ENCODE measurements at regions not wholly inside any gene's neighbourhood (a gene's known extent, or its start where the extent isn't known, plus 50 kb on each side); places are given as distances from the start of the nearest gene placed in this dataset.
"Not testable (repeated sequence)": the region's sequence is repeated elsewhere in the genome, so short reads cannot be mapped to it uniquely, and the experiment has no call there.

DNA sequence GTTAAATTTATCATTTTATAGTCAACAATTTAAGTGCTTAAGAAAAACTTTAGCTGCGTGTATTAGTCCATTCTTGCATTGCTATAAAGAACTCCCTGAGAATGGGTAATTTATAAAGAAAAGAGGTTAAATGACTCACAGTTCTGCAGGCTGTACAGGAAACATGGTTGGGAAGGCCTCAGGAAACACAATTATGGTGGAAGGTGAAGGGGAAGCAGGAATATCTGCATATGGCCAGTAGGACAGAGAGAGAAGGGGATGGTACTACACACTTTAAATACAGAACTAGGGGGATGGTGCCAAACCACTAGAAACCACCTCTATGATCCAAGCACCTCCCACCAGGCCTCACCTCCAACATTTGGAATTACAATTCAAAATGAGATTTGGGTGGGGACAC is 295.5 kb upstream of the PLGLB1 start:
- DNase-seq, result not testable (repeated sequence)

DNA sequence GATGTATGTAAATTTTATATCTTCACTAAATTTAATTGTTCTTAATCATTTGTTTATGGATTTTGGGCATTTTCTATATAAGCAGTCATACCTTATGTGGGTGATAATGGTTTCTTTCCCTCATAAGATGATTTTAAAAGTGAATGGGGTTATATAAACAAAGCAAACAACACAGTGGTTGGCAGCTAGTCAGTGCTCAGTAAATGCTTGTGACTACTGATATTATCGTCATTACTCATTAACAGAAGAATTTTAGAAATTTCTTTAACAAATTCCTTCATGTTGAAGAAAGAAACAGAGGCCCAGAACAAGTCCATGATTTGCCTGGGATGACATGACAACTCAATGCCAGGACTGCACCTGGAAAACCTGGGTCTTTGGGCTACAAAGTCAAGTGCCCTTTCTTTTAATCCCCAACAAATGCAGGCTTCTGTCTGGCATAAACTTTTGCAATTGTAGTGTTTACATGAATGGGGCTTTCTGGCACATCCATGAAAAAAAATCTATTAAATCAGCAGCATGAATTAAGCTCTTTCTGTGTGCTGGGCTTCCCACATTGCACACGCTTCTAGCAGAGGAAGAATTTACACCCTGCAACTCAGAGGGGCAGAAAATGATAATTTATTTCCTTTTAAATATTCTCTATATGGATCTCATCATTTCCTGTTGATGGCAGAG is 297.3 kb upstream of the PLGLB1 start:
- DNase-seq, result peak; percentile 83

DNA sequence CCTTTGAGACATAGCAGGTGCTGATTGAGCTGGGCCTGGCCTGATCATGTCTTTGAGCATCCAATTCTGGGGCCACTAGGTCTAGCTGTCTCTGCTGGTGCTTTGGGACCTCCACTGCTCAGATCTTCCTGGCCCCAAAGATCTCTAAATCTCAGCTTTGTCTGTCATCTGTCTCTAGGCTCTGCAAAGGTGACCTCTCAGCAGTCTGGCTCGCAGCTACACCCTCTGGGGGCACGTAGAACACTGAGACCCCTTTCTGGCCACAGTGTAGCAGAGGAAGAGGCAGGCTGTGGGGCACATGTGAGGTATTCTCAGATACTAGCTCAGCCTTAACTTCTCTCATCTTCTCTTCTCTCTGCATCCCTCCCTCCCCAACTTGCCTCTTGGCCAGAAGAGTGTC is 298.1 kb upstream of the PLGLB1 start:
- DNase-seq, result not testable (repeated sequence)

DNA sequence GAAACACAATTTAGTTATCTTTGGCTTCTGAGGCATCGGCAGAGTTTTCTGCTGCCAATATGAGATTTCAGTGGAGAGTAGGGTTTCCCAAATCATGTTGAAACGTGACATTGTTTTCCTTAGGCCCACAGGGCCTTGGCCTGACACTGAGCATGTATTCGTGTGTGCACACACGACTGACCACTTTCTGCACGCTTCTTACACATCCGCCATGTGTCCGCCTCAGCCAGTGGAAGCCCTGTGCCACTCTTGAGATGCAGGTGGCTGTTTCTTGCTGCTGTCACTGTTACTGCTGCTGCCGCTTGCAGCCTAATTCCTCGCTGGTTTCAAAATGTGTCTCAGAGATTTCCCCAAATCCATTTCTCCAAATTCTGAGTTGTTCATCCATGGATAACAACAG is 299.6 kb upstream of the PLGLB1 start:
- DNase-seq, result not testable (repeated sequence)

DNA sequence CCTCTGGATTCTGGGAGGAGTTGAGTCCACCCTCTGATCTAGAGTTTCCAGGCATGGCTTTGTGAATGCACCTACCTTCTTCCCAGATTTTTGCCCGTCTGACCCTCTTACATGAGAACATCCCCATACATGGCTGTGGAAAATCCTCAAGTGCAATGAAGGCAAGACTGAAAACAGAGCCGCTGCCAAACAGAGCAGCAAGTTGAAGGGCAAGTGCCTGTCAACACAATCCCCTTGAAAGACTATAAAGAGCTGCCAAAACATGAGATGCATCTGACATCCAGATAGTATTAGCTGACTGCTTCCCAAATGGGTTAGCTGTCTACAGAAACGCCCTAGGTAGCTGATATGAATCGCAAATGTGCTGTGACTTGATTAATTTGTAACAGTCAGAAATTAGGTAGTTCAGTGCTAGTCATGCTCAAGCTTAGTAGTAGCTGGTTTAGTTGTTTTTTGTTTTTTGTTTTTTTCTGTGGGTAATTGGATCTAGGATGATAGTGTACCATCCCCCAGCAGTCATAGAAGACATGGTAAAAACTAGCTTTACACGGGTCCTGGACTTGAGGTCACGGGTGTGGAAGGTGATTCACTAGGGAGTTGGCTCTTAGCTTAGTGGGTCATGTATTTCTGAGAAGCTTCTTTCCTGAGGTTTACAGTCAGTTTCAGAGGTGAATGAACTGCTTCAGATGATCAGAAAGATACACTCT is 302.8 kb upstream of the PLGLB1 start:
- not testable (repeated sequence) for DNase-seq

DNA sequence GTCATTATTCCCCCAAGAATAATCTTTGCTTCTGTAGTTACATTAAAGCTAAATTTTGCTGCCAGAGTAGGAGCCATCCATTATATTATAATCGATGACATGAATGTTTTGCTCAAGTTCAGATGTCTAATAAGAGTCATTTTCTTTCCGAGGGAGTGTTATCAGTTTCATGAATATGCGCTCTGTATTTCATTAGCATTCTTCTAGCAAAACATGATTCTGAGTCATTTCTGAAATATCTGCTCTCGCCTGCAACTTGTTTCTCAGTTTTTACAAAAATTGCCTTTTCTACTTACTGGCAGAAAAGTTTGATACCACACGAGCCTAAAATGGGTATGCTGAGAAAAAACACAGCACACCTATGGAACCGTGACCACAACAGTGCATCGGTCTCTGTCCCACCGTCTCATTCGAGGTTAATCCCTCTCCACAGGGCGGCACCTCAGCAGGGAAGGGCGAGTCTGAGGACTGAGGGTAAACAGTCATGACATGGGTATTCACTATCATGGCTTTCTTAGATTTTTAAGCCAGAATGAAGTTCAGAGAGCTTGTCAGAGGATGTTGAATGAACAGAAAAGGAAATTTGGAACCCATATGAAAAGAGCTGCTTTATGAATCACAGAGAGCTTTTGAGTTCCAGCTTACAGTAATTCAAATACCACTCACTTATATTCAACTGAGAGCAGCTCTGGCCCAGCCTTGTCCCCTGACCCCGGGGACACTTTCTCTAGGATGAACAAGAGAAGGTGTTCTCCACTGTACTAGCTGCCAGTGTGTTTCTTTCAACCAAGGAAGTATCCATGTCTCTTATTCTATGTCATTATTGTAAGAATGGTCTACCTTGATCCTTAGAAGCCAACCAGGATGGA is 303.6 kb upstream of the PLGLB1 start:
- peak; percentile 8 for DNase-seq

DNA sequence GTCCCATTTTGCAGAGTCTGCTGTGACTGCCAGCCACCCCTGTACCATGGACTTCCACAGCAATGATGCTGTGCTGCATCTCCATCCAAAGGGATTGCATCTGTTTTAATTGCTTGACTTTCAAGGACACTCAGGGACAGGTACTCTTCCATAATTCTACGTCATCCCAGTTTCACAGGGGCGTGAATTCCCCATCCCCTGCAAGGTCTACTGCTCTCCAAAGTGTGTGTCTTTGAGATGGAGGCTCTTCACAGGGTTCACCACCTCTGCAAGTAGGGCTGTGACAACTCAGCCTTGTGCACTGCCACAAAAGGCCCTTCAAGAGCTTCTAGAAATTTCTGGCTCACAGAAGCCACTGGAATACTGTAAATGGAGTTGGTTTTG is 304.3 kb upstream of the PLGLB1 start:
- not testable (repeated sequence) for DNase-seq

DNA sequence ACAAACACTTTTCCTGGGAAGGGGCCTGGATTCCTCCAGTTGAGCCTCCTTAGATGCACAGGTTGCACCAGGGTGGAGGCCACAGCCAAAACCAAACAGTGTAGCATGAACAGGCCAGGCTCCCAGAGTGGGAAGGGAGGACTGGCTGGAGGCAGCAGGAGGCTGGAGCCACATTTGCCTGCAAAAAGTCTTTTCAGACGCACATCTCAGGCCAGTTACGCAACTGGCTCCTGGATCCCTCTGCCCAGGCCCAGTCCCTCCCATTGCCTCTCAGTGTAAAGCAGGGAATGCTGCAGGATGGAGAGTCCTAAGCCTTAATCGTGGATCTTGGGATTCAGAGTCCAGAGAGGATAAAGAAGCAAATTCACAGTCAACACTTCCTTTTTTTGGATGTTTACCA is 305.1 kb upstream of the PLGLB1 start:
- not testable (repeated sequence) for DNase-seq

DNA sequence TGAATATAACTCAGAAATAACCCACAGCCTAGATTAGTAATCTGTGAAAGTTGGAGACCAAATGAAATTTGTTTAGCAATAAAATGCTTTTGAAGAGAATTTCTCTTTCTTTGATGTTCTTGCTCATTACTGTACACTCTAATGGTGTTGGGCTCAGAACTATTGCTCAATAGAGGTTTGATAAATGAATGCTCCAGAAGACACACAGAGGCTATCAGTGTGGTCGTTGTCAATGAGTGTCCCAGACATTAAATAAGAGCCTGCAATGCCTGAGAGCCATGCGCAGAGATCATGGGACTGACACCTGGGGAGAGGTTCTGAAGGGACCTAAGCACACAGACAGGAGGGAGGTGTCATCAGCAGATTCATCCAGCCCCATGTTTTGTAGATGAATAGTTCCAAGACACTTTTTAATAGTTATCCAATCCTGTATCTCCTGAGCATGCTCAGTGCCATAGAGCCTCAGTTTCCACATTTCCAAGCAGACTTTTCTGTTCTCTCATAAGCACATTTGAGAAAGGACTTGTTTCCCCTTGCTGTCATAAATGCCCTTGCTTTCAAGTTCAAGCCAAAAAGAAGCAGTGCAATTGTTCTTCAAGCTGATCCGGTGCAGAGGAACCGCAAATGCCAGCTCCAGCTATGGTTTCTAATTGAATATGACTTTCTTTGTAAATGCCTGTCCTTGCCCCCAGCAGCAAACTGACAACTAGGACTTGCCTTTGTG is 306.2 kb upstream of the PLGLB1 start:
- DNase-seq, result not testable (repeated sequence)

DNA sequence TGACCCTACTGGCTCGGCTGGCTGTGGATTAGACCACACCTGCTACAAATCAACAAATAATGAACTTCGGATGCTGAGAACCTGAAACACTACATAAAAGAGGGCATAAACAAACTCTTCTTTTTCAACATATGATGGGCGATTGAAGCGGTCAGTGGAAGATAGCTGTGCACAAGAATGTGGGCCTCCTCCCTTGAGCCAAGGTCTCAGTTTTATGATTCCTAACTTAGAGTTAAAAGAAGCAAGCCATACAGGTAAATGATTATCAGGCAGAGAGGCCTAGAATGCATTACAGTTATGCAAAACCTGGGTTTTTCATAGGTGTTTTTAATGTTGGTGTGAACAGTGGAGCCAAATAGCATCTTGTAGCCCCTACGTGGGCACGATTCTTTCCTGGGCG is 307.9 kb upstream of the PLGLB1 start:
- not testable (repeated sequence) for DNase-seq

DNA sequence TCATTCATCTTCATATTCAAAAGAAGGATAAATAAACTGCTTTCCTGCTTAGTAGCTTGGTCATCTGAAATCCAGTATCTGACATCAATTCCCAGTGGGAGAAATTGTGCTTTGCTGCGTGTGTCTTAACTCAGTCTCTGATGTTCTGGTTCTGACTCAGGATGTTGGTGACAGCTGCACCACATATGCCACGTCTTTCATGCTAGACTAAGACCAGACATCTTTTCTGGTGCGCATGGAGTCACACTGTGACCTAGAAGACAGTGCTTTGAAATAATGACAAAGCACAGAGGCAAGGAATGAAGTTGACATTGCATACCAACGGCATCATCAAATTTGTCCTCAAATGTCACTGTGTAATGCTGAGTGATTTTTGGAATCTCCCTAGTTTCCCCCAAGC is 308.8 kb upstream of the PLGLB1 start:
- DNase-seq, result not testable (repeated sequence)

DNA sequence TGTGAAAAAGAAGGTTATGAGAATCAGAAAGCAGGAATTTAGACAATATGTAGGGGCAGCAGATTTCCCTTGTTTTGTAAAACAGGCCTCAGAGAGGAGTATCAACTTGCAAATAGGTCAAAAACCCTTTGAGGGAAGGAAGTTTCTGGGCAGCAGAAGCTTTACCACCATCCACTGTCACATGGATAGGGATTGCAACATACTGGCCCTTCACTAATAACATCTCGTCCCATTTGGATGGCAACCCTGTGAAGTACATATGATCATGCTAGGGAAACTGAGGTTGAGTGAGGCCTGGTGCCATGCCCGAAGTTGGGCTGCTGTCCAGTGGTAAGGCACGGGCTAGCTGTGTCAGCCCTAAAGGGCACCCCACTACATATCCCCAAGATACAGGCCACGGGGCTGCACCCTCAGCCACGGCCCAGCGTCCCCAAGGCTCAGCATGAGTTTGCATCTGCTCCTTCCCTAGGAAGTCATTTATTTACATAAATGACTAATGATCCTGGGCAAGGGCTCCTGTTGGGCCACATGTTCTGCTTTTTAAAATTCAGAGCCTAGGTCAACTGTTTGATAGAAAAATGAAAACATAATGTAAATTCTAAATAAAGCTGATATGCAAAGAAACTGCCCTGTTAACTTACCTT is 310.4 kb upstream of the PLGLB1 start:
- DNase-seq, result not testable (repeated sequence)

DNA sequence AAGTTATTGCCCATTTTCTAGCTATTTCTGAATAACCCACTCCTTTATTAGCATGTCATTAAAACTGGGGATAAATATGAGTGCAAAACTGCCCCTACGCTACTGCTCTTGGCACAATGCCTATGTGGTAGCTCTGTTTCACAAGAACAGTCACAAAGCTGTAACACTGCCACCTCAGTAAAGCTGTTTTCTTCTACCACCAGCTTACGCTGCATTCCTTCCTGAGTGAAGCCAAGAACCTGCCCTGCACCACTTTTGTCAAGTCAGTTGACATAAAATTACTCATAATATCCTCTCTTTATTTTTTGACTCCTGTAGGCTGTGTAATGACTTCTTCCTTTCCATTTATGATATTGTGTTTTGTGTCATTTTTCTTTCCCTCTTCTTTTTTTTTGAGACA is 313.2 kb upstream of the PLGLB1 start:
- DNase-seq, result not testable (repeated sequence)

DNA sequence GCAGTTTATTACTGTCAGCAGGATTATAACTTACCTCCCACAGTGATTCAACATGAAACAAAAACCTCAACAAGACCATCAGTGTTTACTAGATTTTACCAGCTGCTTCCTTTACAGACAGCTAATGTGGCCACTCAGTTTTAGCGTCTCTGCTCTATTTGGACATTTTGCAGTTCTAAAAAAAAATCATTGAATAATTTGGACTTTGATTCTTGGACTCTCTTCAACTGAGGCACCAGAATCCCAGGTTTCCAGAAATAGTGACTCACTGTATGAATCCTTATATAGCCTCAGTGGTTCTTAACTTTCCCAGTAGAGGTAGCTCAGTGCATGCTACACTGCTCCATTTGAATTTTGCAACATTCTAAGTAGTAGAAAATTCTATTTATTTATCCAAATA is 317.4 kb upstream of the PLGLB1 start:
- DNase-seq, result peak; percentile 54

DNA sequence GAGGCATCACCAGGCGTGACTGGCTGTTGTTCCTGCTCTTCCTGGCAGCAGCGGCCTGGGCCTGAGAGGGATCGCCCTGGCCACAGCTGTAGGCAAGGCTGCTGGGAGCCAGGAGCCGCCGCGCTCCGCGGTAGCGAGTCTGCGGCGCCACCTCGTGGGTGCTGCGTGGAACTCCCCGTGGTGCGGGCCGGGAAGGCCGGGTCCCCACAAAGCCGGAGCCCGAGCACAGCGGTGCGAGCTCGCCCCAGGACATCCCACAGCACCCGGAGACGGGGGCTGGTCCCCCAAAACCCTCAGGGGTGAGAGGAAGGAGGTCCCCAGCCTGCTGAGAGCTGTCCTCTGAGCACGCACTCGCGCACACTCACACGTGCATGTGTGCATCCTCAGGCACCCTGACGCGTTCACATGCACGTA is 320.0 kb upstream of the PLGLB1 start:
- DNase-seq, result peak; percentile 72

DNA sequence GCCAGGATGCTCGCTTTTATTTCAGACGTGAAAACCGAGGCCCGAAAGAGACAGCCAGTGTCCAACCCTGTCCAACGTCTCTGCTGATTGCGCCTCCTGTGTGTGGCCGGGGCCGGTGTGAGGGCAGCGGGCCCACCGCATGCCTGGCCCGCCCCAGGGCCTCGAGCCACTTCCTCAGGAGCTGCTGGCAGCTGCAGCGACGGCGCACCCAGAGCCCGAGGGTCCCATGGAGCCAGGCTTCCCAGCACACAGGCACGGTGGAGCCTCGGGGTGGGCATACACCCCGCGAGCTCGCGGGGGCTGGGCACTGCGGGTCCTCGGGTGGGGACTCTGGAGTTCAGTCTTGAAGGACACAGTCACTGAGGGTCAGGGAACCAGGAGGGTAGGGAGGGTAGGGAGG is 320.5 kb upstream of the PLGLB1 start:
- not testable (repeated sequence) for DNase-seq

DNA sequence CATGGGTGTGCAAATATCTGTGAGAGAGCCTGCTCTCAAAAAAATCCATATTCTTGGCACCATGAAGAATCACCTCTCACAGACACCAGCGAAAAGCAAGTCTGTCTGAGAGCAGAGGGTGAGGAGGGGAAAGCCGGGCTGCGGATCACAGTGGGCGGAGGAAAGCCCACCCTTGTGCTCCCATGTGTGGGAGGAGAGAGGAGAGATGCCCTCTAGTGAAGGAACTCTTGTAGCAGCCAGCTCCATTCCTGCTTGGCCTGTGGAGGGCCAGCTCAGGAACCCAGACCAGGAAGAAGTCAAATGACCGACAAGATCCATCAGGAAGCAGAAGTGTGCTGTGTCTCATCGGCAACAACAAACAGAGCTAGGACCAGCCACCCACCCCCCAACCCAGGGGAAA is 321.7 kb upstream of the PLGLB1 start:
- peak; percentile 40 for DNase-seq

DNA sequence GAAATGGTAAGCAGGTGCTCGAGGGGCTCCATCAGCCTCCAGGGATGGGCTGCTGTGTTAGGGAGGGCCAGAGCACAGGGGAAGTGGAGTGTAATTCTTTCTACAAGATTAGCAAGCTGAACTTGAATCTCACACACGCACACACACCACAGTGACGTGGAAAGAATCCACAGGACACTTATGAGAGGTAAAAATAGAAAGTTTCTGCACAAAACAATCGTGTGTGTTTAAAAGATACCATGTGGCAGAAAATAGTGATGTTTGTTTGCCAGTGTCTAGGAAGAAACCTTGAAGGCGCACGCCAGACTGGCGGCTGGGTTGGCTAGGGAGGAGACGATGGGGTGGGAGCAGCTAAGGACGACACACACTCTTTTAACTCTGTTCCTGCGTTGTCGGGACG is 323.6 kb upstream of the PLGLB1 start:
- not testable (repeated sequence) for DNase-seq

DNA sequence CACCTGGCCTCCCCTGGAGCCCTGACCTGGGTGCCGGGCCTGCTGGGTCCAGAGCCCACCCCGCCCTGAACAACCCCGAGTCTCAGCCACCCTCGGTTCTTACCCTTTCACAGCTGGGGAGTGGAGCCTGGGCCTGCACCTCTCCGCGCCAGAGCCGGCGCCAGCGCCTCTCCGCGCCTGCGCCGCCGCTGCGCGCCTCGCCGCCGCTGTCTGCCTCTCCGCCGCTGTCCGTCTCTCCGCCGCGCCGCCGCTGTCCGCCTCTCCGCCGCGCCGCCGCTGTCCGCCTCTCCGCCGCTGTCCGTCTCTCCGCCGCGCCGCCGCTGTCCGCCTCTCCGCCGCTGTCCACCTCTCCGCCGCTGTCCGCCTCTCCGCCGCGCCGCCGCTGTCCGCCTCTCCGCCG is 326.9 kb upstream of the PLGLB1 start:
- not testable (repeated sequence) for DNase-seq

DNA sequence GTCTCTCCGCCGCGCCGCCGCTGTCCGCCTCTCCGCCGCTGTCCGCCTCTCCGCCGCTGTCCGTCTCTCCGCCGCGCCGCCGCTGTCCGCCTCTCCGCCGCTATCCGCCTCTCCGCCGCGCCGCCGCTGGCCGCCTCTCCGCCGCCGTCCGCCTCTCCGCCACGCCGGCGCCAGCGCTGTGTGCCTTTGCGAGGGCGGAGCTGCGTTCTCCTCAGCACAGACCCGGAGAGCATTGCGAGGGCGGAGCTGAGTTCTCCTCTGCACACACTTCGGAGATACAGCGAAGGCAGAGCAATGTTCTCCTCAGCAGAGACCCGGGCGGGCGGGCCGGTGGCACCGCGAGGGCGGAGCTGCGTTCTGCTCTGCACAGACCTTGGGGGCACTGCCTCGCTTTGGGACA is 327.4 kb upstream of the PLGLB1 start:
- DNase-seq, result not testable (repeated sequence)

DNA sequence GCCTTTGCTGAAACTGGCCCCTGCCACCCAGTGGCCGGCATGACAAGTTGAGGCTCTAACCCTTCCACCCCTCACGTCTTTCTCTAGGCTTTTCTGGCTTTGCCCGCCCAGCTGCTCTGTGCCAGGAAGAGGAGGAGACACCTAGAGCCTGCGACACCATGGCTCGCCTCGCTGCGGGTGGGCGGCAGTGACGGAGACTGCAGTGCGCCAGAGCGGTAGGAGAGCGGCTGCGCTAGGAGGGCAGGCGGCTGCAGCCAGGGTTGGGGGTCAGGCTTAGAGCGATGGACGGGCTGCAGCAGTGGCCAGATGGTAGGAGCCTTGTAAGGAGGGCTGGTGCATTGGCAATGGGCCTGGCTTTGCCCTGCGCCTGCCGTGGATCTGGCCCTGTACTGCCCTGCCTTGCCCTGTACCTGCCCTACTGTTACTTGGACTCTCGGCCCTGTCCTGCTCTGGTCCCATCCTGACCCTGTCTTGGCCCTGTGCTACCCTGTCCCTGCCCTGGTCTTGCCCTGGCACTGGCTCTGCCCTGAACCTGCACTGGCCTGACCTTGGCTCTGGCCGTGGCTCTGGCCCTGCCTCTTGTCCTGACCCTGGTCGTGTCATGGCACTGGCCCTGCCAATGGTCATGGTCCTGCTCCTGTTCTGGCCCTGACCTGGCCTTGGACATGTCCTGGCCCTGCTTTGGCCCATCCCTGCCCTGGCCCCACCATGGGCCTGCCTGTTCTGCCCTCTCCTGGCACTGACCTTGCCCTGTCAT is 330.7 kb upstream of the PLGLB1 start:
- not testable (repeated sequence) for DNase-seq

Measured in fibroblast of skin of scalp (primary cell).